Endothelial cell of umbilical vein (primary cell): ENCODE measurements at regions not wholly inside any gene's neighbourhood (a gene's known extent, or its start where the extent isn't known, plus 50 kb on each side); places are given as distances from the start of the nearest gene placed in this dataset.
"Not testable (repeated sequence)": the region's sequence is repeated elsewhere in the genome, so short reads cannot be mapped to it uniquely, and the experiment has no call there.

Experiments used
- BruUV-seq: library from RNA; stranded (reverse); fragments of 400-500 nt; replicated peaks from 2 replicates; lab custom pipeline; 2021; lab: Mats Ljungman, UMichigan
- CTCF ChIA-PET: fragments of 300-600, 350-600 bp; sonication (Branson Sonifier 250); formaldehyde crosslinking; loops from one replicate; lab custom pipeline; 2021; ENCODE audit warnings: antibody characterized with exemption, inconsistent platforms; lab: Charles Lee
- POLR2A ChIA-PET: fragments of 300-600, 350-600 bp; sonication (Branson Sonifier 250); formaldehyde crosslinking; loops from one replicate; lab custom pipeline; 2021; ENCODE audit warnings: antibody characterized with exemption, inconsistent platforms; lab: Charles Lee
- DNase-seq: peaks from one replicate; pipeline ENCODE4 v3.0.0-alpha.2; 2011; ENCODE audit warnings: low read depth, low spot score
- FAIRE-seq: peaks from 2 replicates; lab custom pipeline; 2011; peaks lifted over from hg19 to GRCh38; lab: Jason Lieb, UNC
- H2AFZ ChIP-seq: 2 replicates; pipeline ENCODE4 v1.6.0; 2012; ENCODE audit warnings: low read depth, low read length, control low read depth, inconsistent platforms
- H3K27ac ChIP-seq: 2 replicates; pipeline ENCODE4 v1.5.1; 2011; ENCODE audit warnings: low read depth, mild to moderate bottlenecking, control low read depth, low read length, moderate library complexity; ENCODE audit not compliant: insufficient read depth
- H3K27me3 ChIP-seq, 2 experiments: 2 replicates each; pipeline versions ENCODE4 v1.6.0 to v1.6.1; 2011; ENCODE audit warnings: low read length in 2 of 2, mixed read lengths in 1 of 2; ENCODE audit not compliant: control insufficient read depth in 2 of 2, insufficient read depth in 2 of 2
- H3K36me3 ChIP-seq, 2 experiments: 2 replicates in 1 of 2; 3 replicates in 1 of 2; pipeline ENCODE4 v1.5.1; 2011; ENCODE audit warnings: low read length in 2 of 2, mild to moderate bottlenecking in 1 of 2, moderate library complexity in 1 of 2; ENCODE audit not compliant: control insufficient read depth in 2 of 2, insufficient read depth in 2 of 2; ENCODE audit errors: extremely low read depth in 1 of 2
- H3K4me1 ChIP-seq: 3 replicates; pipeline ENCODE4 v1.5.1; 2011; ENCODE audit warnings: mild to moderate bottlenecking, low read length; ENCODE audit not compliant: control insufficient read depth, insufficient read depth; ENCODE audit errors: extremely low read depth
- H3K4me2 ChIP-seq: 2 replicates; pipeline ENCODE4 v1.6.1; 2011; ENCODE audit warnings: low read length, control low read depth, mixed read lengths; ENCODE audit not compliant: insufficient read depth
- H3K4me3 ChIP-seq, 3 experiments: fragments of 200-600 bp in 1 of 3; sonication (generic), shearing (Covaris generic) in 1 of 3; replicated peaks in 1 of 3; 2 replicates each; pipeline ENCODE4 v1.5.1; 2011 to 2016; ENCODE audit warnings: control low read depth in 3 of 3, low read length in 3 of 3, mild to moderate bottlenecking in 2 of 3, inconsistent platforms in 1 of 3, low read depth in 1 of 3, moderate library complexity in 1 of 3; ENCODE audit not compliant: insufficient read depth in 1 of 3
- H3K79me2 ChIP-seq: 2 replicates; pipeline ENCODE4 v1.6.0; 2012; ENCODE audit warnings: low read length, inconsistent platforms; ENCODE audit not compliant: control insufficient read depth, insufficient read depth
- H3K9ac ChIP-seq: replicated peaks from 2 replicates; pipeline ENCODE3; 2011; ENCODE audit warnings: low read length, control low read depth; ENCODE audit not compliant: insufficient read depth; ENCODE audit errors: extremely low read depth
- H3K9me1 ChIP-seq: replicated peaks from 3 replicates; pipeline ENCODE4 v1.6.0; 2011; ENCODE audit warnings: mild to moderate bottlenecking, low read length; ENCODE audit not compliant: control insufficient read depth, insufficient read depth; ENCODE audit errors: extremely low read depth
- H3K9me3 ChIP-seq: replicated peaks from 2 replicates; pipeline ENCODE4 v1.5.1; 2012; ENCODE audit warnings: low read length, inconsistent platforms; ENCODE audit not compliant: control insufficient read depth, insufficient read depth
- H4K20me1 ChIP-seq: replicated peaks from 2 replicates; pipeline ENCODE3; 2011; ENCODE audit warnings: mild to moderate bottlenecking, low read length; ENCODE audit not compliant: control insufficient read depth, insufficient read depth; ENCODE audit errors: extremely low read depth
- CTCF ChIP-seq, 2 donors: IDR thresholded peaks; 1 replicate in 1 of 2; 2 replicates in 1 of 2; pipeline ENCODE4 v1.5.1; 2011; ENCODE audit warnings: low read length in 2 of 2, mild to moderate bottlenecking in 2 of 2, moderate library complexity in 2 of 2, control low read depth in 1 of 2, inconsistent platforms in 1 of 2, low read depth in 1 of 2; ENCODE audit not compliant: insufficient read depth in 1 of 2; ENCODE audit errors: extremely low read depth in 1 of 2
- EZH2 ChIP-seq: IDR thresholded peaks from 2 replicates; pipeline ENCODE4 v1.6.1; 2012; ENCODE audit warnings: borderline replicate concordance, low read depth, mild to moderate bottlenecking, moderate library complexity, low read length, inconsistent platforms; ENCODE audit not compliant: severe bottlenecking
- FOS ChIP-seq: IDR thresholded peaks from 2 replicates; pipeline ENCODE4 v1.6.1; 2011; ENCODE audit warnings: mild to moderate bottlenecking, low read length, moderate library complexity, borderline replicate concordance; ENCODE audit not compliant: insufficient read depth
- GATA2 ChIP-seq: IDR thresholded peaks from 2 replicates; pipeline ENCODE4 v1.7.0; 2011; ENCODE audit warnings: low read depth, mild to moderate bottlenecking, moderate library complexity, mixed read lengths, low read length; ENCODE audit not compliant: insufficient read length, insufficient read depth
- JUN ChIP-seq: IDR thresholded peaks from 2 replicates; pipeline ENCODE4 v1.6.1; 2011; ENCODE audit warnings: borderline replicate concordance, low read depth; ENCODE audit not compliant: insufficient read length, insufficient read depth
- MAX ChIP-seq: IDR thresholded peaks from 2 replicates; pipeline ENCODE4 v1.6.1; 2011; ENCODE audit not compliant: insufficient read depth, insufficient read length
- MYC ChIP-seq: IDR thresholded peaks from one replicate; pipeline ENCODE4 v1.6.1; 2011; ENCODE audit warnings: mild to moderate bottlenecking, low read depth, low read length
- POLR2A ChIP-seq: IDR thresholded peaks from 2 replicates; pipeline ENCODE4 v1.6.1; 2012; ENCODE audit warnings: low read depth, mild to moderate bottlenecking, control low read depth, low read length
- POLR2AphosphoS5 ChIP-seq: IDR thresholded peaks from 2 replicates; pipeline ENCODE4 v1.6.1; 2012; ENCODE audit warnings: low read depth, mild to moderate bottlenecking, control low read depth, low read length, moderate library complexity; ENCODE audit not compliant: insufficient read depth
- dilution Hi-C: fragments of 300-500 bp; cut with MboI; formaldehyde crosslinking; loops from one replicate; pipeline ENCODE4 v1.15.0; 2019; ENCODE audit warnings: low sequenced_read_pairs; ENCODE audit not compliant: extremely low pct_ligation_motif_present
- intact Hi-C: fragments of 100-400 bp; cut with micrococcal nuclease; formaldehyde crosslinking; loops from one replicate; pipeline ENCODE4 v1.10.0; 2022

- Histone ChIP-seq H3K9me3 (no peaks in the 10 kb centered on the region), H3K4me2 (no peak overlapping the region), H2AFZ (no peak overlapping the region), H3K27me3 (no peaks in the 10 kb centered on the region), H3K36me3 (no peaks in the 10 kb centered on the region), H3K27ac (no peak overlapping the region), H3K79me2 (no peaks in the 10 kb centered on the region), H3K4me1 (no peaks in the 10 kb centered on the region), H3K4me3 (no peak overlapping the region), H3K9me1 (no peaks in the 10 kb centered on the region), H4K20me1 (no peaks in the 10 kb centered on the region), H3K9ac (no peak overlapping the region)
- intact Hi-C loops (no loop called here), dilution Hi-C loops (no loop called here)
- TF ChIP-seq MYC (no peak), GATA2 (no peak), FOS (no peak), JUN (no peak), POLR2A (no peak), POLR2AphosphoS5 (no peak), MAX (no peak), EZH2 (no peak), CTCF (IDR thresholded peaks at IDR 0.05; ENCODE audit: extremely low read depth in 1 of 2, insufficient read depth in 1 of 2, low read depth in 1 of 2, low read length in 2 of 2) (no peak)
- BruUV-seq = no TSS peak
- FAIRE-seq = no peak
- DNase-seq = no peak
- POLR2A ChIA-PET = no interaction called here
- CTCF ChIA-PET = no interaction called here
Observed at GRCh38 chr17:14427900-14428647, 127.2 kb downstream of the HS3ST3B1 start.

- DNase-seq, POLR2A ChIA-PET, BruUV-seq, FAIRE-seq, H3K9me1 ChIP-seq, H3K79me2 ChIP-seq, CTCF ChIA-PET, intact Hi-C loops, H3K27me3 ChIP-seq, dilution Hi-C loops, H3K36me3 ChIP-seq, H4K20me1 ChIP-seq, H3K9me3 ChIP-seq, H3K27ac ChIP-seq, H3K4me1 ChIP-seq, H3K4me2 ChIP-seq, H3K9ac ChIP-seq, H3K4me3 ChIP-seq, H2AFZ ChIP-seq: not testable (repeated sequence)
Observed at GRCh38 chr17:14423156-14423555, 122.3 kb downstream of the HS3ST3B1 start.
